Testis (tissue), 2 donors: ENCODE measurements at regions not wholly inside any gene's neighbourhood (a gene's known extent, or its start where the extent isn't known, plus 50 kb on each side); places are given as distances from the start of the nearest gene placed in this dataset.

Experiments used
- DNase-seq: peaks from one replicate; pipeline ENCODE4 v3.0.0-alpha.2; 2019
- H3K27ac ChIP-seq, 2 donors: fragments of 200-600 bp; sonication (generic); one replicate each; pipeline ENCODE4 v1.5.1; 2019
- H3K27me3 ChIP-seq: fragments of 200-600 bp; sonication (generic); one replicate; pipeline ENCODE4 v1.5.1; 2019
- H3K36me3 ChIP-seq: fragments of 200-600 bp; sonication (generic); one replicate; pipeline ENCODE4 v1.5.1; 2017; ENCODE audit warnings: low read depth; ENCODE audit errors: missing control alignments
- H3K4me1 ChIP-seq: fragments of 200-600 bp; sonication (generic); one replicate; pipeline ENCODE4 v1.5.1; 2019
- H3K4me3 ChIP-seq, 2 donors: fragments of 200-600 bp; sonication (generic); one replicate each; pipeline ENCODE4 v1.5.1; 2017 to 2019
- H3K9me3 ChIP-seq: fragments of 200-600 bp; sonication (generic); one replicate; pipeline ENCODE4 v1.5.1; 2017
- POLR2A ChIP-seq: fragments of 450-650 bp; IDR thresholded peaks from one replicate; pipeline ENCODE4 v1.6.1; 2017; ENCODE audit warnings: antibody characterized with exemption, mild to moderate bottlenecking, moderate library complexity
- WGBS, 2 donors: methylation state at CpG; one replicate each; pipeline ENCODE4 v1.1.5; 2018; 5-methylcytosine and 5-hydroxymethylcytosine counted together
- intact Hi-C: fragments of 100-400 bp; cut with DNase I; formaldehyde crosslinking; loops from one replicate; pipeline ENCODE4 v1.15.1; 2023; ENCODE audit warnings: low total_unique reads
- TF ChIP-seq, protein P1 (sequence below), 3 experiments: fragments of 450-650 bp in 2 of 3; fragments of 200-600 bp in 1 of 3; sonication (generic) in 1 of 3; IDR thresholded peaks; one replicate each; pipeline ENCODE4 v1.5.1; 2016 to 2019; ENCODE audit warnings: antibody characterized with exemption in 3 of 3, mild to moderate bottlenecking in 2 of 3, moderate library complexity in 1 of 3

DNA sequence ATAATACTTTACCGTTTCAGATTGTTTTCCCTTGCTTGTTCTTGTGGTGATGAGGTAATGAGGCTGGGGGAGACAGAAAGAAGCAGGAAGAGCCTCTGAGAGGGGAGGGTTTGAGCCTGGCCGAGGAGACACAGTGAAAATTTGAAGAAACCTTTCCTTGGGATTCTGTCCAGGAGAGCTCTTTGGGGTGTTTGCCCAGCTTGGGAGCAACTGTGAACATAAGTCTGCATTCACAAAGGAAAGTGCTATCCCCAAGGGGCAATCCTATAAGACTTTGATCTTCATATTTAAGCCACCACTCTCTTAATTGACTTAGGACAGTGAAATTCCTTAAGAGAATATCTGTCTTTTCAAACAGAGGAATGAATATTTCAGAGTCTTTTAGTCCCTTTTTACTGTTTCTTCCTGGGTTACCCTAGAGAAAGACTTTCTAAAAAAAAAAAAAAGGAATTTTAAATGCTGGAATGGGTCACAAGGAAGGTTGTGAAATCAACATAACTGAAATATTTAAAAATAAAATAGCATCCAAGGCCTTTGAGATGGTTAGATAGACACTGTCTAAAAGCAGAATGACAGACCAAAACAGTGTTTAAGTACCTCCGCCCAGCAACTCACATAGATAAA is 52.5 kb upstream of the STAM2 start:
- Histone ChIP-seq H3K27ac (peak overlapping the region; percentile 8 to 18), H3K36me3 (no peaks in the 10 kb centered on the region), H3K9me3 (no peaks in the 10 kb centered on the region), H3K4me3 (no peak overlapping the region), H3K27me3 (no peaks in the 10 kb centered on the region), H3K4me1 (peaks cover 13% of the 10 kb centered on the region)
- 74 to 76% methylated on average over 3 of the region's 3 CpGs for WGBS, 2 donors
- intact Hi-C loops = no loop called here
- DNase-seq = no peak
- TF ChIP-seq, protein P1, sequence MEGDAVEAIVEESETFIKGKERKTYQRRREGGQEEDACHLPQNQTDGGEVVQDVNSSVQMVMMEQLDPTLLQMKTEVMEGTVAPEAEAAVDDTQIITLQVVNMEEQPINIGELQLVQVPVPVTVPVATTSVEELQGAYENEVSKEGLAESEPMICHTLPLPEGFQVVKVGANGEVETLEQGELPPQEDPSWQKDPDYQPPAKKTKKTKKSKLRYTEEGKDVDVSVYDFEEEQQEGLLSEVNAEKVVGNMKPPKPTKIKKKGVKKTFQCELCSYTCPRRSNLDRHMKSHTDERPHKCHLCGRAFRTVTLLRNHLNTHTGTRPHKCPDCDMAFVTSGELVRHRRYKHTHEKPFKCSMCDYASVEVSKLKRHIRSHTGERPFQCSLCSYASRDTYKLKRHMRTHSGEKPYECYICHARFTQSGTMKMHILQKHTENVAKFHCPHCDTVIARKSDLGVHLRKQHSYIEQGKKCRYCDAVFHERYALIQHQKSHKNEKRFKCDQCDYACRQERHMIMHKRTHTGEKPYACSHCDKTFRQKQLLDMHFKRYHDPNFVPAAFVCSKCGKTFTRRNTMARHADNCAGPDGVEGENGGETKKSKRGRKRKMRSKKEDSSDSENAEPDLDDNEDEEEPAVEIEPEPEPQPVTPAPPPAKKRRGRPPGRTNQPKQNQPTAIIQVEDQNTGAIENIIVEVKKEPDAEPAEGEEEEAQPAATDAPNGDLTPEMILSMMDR (IDR thresholded peaks at IDR 0.05) = no peak
- no peak for TF ChIP-seq POLR2A

GRCh38 chr2:152231446-152231845 is 55.9 kb upstream of the STAM2 start:
- Histone ChIP-seq H3K9me3 (no peaks in the 10 kb centered on the region), H3K27me3 (no peaks in the 10 kb centered on the region), H3K4me3 (no peak overlapping the region), H3K4me1 (no peaks in the 10 kb centered on the region), H3K36me3 (no peaks in the 10 kb centered on the region), H3K27ac (no peak overlapping the region)
- TF ChIP-seq, protein P1 (IDR thresholded peaks at IDR 0.05) = no peak
- TF ChIP-seq POLR2A = no peak
- no peak for DNase-seq
- intact Hi-C loops = no loop called here

- H3K27ac ChIP-seq = no peak overlapping the region
- TF ChIP-seq, protein P1 (IDR thresholded peaks at IDR 0.05) = no peak
- TF ChIP-seq POLR2A = no peak
- no peak for DNase-seq
- no peaks in the 10 kb centered on the region for H3K27me3 ChIP-seq
- no peak overlapping the region for H3K4me3 ChIP-seq
- H3K36me3 ChIP-seq = no peaks in the 10 kb centered on the region
- no peaks in the 10 kb centered on the region for H3K9me3 ChIP-seq
- H3K4me1 ChIP-seq = no peaks in the 10 kb centered on the region
- intact Hi-C loops = no loop called here
Measured at GRCh38 chr2:152234277-152234676, 58.7 kb upstream of the STAM2 start.

- H3K36me3 ChIP-seq = no peaks in the 10 kb centered on the region
- intact Hi-C loops = no loop called here
- H3K9me3 ChIP-seq = no peaks in the 10 kb centered on the region
- H3K27me3 ChIP-seq = no peaks in the 10 kb centered on the region
- H3K4me3 ChIP-seq = no peak overlapping the region
- no peaks in the 10 kb centered on the region for H3K4me1 ChIP-seq
- TF ChIP-seq, protein P1 (IDR thresholded peaks at IDR 0.05) = no peak
- no peak for TF ChIP-seq POLR2A
- no peak overlapping the region for H3K27ac ChIP-seq
- 93 to 96% methylated on average over 4 of the region's 4 CpGs for WGBS, 2 donors
- DNase-seq = no peak
Measured at GRCh38 chr2:152236191-152236925, 60.8 kb upstream of the STAM2 start.

- Histone ChIP-seq H3K36me3 (no peaks in the 10 kb centered on the region), H3K4me3 (no peak overlapping the region), H3K27me3 (no peaks in the 10 kb centered on the region), H3K9me3 (no peaks in the 10 kb centered on the region), H3K27ac (no peak overlapping the region), H3K4me1 (no peaks in the 10 kb centered on the region)
- intact Hi-C loops = no loop called here
- TF ChIP-seq POLR2A = no peak
- TF ChIP-seq, protein P1 (IDR thresholded peaks at IDR 0.05) = no peak
- no peak for DNase-seq
- WGBS, 2 donors = 92 to 98% methylated on average over 6 of the region's 6 CpGs
Measured at GRCh38 chr2:152238016-152238415, 62.5 kb upstream of the STAM2 start.
